ENCODE measurements at regions not wholly inside any gene's neighbourhood (a gene's known extent, or its start where the extent isn't known, plus 50 kb on each side); places are given as distances from the start of the nearest gene placed in this dataset.

- Histone ChIP-seq H3K27me3 (replicated peaks in 1 of 2; ENCODE audit: control insufficient read depth in 2 of 2, insufficient read depth in 2 of 2, low read length in 1 of 2) (no peaks in the 10 kb centered on the region), H3K36me3 (ENCODE audit: control insufficient read depth in 2 of 2, insufficient read depth in 2 of 2, low read length in 1 of 2) (no peaks in the 10 kb centered on the region), H3K4me1 (ENCODE audit: control insufficient read depth, insufficient read depth, low read length) (no peaks in the 10 kb centered on the region), H3K4me3 (no peak overlapping the region), H3K4me2 (ENCODE audit: control insufficient read depth, insufficient read depth) (no peak overlapping the region), H3K9ac (ENCODE audit: control insufficient read depth, insufficient read depth, low read length) (no peak overlapping the region), H2AFZ (ENCODE audit: control insufficient read depth, low read depth, low read length) (no peak overlapping the region), H3K27ac (ENCODE audit: control insufficient read depth, insufficient read depth) (no peak overlapping the region), H3K9me3 (replicated peaks; ENCODE audit: control insufficient read depth, insufficient read depth, low read length) (no peaks in the 10 kb centered on the region), H3K79me2 (ENCODE audit: control insufficient read depth, insufficient read depth, low read length) (no peaks in the 10 kb centered on the region), H4K20me1 (ENCODE audit: control insufficient read depth, insufficient read depth) (no peaks in the 10 kb centered on the region)
- TF ChIP-seq E4F1 (IDR thresholded peaks at IDR 0.05; ENCODE audit: borderline replicate concordance, partially characterized antibody) (no peak), NFIC (IDR thresholded peaks at IDR 0.05; ENCODE audit: low read depth, low read length) (no peak), ZNF207 (IDR thresholded peaks at IDR 0.05; ENCODE audit: borderline replicate concordance) (no peak), PAX5 (IDR thresholded peaks at IDR 0.05; ENCODE audit: borderline replicate concordance, low read depth, low read length) (no peak), CBFB (IDR thresholded peaks at IDR 0.05; ENCODE audit: low read depth) (no peak), BRCA1 (IDR thresholded peaks at IDR 0.05; ENCODE audit: low read depth, low read length) (no peak), PRDM15 (CRISPR knock-in tag; IDR thresholded peaks at IDR 0.05) (no peak), NBN (IDR thresholded peaks at IDR 0.05) (no peak), ZSCAN29 (IDR thresholded peaks at IDR 0.05) (no peak)
- ChIA-PET SMC1A (ENCODE audit: uncharacterized antibody, unreplicated experiment) (no interaction called here), POLR2A (no interaction called here), RAD21 (ENCODE audit: unreplicated experiment) (no interaction called here), CTCF (no interaction called here)
- DNase-seq (ENCODE audit: low read depth, low spot score) (no peak), ATAC-seq (no peak), FAIRE-seq (no peak)
- WGBS (ENCODE audit: insufficient coverage, insufficient replicate concordance, low lambda C conversion rate, missing lambda C conversion rate) = 64% methylated on average over 6 of the region's 6 CpGs
- no TSS peak for BruUV-seq (replicated peaks)
- in situ Hi-C loops (cut with MboI) = no loop called here
- intact Hi-C loops (cut with micrococcal nuclease; ENCODE audit: unreplicated experiment) = no loop called here
These were observed 112.0 kb upstream of the ISL1 start for GRCh38 chr5:51271261-51271660.

Measured in GM12878 (cell line).